ENCODE measurements at regions not wholly inside any gene's neighbourhood (a gene's known extent, or its start where the extent isn't known, plus 50 kb on each side); places are given as distances from the start of the nearest gene placed in this dataset.
A peak's percentile ranks its signal among the peaks of the same experiment; 100 is the strongest.
"Not testable (repeated sequence)": the region's sequence is repeated elsewhere in the genome, so short reads cannot be mapped to it uniquely, and the experiment has no call there.

DNA sequence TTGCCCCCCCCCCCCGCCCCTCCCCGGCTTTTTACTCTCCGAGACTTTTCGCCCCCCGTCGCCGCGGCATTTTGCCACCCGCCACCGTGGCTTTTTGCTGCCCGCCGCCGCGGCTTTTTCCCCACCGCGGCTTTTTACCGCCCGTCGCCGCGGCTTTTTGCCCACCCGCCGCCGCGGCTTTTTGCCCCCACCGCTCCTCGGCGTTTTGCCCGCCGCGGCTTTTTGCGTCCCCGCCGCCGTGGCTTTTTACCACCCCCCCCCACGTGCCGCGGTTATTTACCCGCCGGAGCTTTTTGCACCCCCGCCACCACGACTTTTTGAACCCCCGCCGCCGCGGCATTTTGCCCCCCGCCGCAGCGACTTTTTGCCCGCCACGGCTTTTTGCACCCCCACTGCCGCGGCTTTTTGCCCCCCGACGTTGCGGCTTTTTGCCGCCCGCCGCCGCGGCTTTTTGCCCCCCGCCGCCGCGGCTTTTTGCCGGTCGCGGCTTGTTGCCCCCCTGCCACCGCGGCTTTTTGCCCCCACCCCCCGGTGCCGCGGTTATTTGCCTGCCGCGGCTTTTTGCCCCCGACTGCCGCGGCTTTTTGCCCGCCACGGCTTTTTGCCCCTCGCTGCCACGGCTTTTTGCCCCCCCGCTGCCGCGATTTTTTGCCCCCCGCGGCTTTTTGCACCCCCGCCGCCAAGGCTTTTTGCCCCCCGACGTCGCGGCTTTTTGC lies 461.1 kb downstream of the ZNF33B start:
- peak overlapping the region in 1 of 4 donors; percentile 81 for H3K4me3 Mint-ChIP-seq
- H3K9me3 Mint-ChIP-seq = peaks cover 4 to 13% (median 8%) of the 10 kb centered on the region in 3 donors
- H3K4me1 Mint-ChIP-seq = peaks cover 0 to 2% (median 2%) of the 10 kb centered on the region in 3 donors
- peaks cover 27% of the 10 kb centered on the region for H3K27me3 Mint-ChIP-seq
- peaks cover 1% of the 10 kb centered on the region for H3K36me3 Mint-ChIP-seq
- no peak overlapping the region for H3K27ac Mint-ChIP-seq

DNA sequence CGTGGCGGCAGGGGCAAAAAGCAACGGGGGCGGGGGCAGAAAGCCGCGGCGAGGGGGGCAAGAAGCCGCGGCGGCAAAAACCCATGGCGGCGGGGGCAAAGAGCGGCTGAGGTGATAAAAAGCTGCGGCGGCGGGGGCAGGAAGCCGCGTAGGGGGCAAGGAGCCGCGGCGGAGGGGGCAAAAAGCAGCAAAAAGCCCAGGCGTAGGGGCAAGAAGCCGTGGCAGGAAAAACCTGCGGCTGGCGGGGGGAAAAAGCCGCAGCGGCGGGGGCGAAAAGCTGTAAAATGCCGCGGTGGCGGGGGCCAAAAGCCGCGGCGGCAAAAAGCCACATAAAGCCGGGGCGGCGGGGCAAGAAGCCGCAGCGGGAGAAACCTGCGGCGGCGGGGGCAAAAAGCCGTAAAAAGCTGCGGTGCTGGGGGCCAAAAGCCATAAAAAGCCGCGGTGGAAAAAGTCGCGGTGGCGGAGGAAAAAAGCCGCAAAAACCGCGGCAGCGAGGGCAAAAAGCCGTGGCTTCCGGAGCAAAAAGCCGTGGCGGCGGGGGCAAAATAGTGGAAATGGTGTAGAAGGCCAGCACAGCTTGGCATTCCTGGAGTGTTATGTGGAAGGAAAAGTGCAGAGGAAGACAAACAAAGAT lies 487.8 kb downstream of the ZNF33B start:
- Mint-ChIP-seq H3K9me3 (peaks cover 8 to 10% (median 9%) of the 10 kb centered on the region in 3 donors), H3K36me3 (peaks cover 2% of the 10 kb centered on the region), H3K4me3 (no peak overlapping the region), H3K27me3 (no peaks in the 10 kb centered on the region), H3K4me1 (no peaks in the 10 kb centered on the region), H3K27ac (no peak overlapping the region)

DNA sequence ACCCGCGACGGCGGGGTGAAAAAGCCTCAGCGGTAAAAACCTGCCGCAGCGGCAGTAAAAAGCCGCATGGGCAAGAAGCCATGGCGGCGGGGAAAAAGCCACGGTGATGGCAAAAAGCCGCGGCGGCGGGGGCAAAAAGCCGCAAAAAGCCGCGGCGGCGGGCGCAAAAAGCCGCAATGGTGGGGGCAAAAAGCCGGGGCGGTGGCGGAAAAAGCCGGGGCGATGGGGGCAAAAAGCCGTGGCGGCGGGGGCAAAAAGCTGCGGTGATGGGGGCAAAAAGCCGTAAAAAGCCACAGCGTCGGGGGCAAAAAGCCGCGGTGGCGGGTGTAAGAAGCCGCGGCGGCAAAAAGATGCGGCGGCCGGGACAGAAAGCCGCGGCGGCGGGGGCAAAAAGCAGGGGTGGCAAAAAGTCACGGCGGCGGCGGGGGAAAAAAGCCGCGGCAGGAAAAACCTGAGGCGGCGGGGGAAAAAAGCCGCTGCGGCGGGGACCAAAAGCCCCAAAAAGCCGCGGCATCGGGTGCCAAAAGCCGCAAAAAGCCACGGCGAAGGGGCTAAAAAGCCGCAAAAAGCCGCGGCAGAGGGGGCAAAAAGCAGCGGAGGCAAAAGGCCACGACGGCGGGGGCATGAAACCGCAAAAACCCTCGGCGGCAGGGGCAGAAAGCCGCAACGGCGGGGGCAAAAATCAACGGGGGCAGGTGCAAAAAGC lies 488.5 kb downstream of the ZNF33B start:
- H3K9me3 Mint-ChIP-seq = peaks cover 8 to 10% (median 9%) of the 10 kb centered on the region in 3 donors
- no peak overlapping the region for H3K27ac Mint-ChIP-seq
- peaks cover 2% of the 10 kb centered on the region for H3K36me3 Mint-ChIP-seq
- no peaks in the 10 kb centered on the region for H3K4me1 Mint-ChIP-seq
- no peaks in the 10 kb centered on the region for H3K27me3 Mint-ChIP-seq
- H3K4me3 Mint-ChIP-seq = no peak overlapping the region

DNA sequence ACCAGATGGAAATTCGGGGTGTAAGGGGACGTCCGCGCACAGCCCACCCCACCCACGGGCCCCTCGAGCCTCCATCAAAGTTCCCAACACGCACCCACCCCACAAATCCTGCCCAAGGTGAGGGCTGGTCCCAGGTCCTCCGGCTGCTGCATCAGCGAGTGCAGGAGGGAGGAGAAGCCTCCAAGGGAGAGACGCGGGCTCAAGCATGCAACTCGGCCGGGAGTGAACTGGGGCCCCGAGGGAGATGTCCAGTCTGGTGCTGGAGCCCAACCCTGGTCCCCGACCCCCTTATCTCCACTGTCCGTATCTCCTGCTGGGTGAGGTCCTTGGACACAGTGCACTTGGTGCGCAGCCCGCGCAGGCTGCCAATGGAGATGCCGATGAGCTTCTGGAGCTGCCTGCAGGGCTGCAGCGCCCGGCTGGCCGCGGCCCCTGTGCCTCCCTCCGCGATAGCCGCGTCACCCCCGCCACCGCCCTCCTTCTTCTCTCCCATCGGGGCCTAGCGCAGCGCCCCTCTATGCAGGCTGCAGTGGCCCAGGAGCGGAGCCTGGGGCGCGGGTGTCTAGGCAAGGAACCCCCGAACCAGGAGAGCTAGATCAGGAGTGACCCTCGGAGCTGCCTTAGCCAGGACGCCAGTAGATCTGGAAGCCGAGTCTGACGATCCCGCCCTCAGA lies 489.2 kb downstream of the ZNF33B start:
- Mint-ChIP-seq H3K9me3 (peaks cover 8 to 13% (median 10%) of the 10 kb centered on the region in 3 donors), H3K36me3 (peaks cover 2% of the 10 kb centered on the region), H3K4me3 (no peak overlapping the region), H3K27ac (no peak overlapping the region), H3K27me3 (no peaks in the 10 kb centered on the region), H3K4me1 (no peaks in the 10 kb centered on the region)

DNA sequence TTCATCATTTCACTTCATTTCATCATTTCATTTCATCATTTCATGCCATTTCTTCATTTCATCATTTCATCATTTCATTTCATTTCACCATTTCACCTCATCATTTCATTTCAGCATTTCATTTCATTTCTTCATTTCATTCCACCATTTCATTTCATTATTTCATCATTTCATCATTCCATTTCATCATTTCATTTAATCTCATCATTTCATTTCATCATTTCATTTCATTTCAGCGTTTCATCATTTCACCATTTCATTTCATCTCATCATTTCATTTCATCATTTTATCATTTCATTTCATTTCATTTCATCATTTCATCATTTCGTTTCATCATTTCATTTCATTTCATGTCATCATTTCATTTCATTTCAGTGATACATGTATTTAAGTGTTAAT lies 492.2 kb downstream of the ZNF33B start:
- H3K27me3 Mint-ChIP-seq, H3K4me1 Mint-ChIP-seq, H3K36me3 Mint-ChIP-seq, H3K27ac Mint-ChIP-seq: not testable (repeated sequence)
- H3K4me3 Mint-ChIP-seq = peak overlapping the region in 1 of 4 donors; percentile 57
- peaks cover 14 to 18% (median 16%) of the 10 kb centered on the region in 3 donors for H3K9me3 Mint-ChIP-seq

DNA sequence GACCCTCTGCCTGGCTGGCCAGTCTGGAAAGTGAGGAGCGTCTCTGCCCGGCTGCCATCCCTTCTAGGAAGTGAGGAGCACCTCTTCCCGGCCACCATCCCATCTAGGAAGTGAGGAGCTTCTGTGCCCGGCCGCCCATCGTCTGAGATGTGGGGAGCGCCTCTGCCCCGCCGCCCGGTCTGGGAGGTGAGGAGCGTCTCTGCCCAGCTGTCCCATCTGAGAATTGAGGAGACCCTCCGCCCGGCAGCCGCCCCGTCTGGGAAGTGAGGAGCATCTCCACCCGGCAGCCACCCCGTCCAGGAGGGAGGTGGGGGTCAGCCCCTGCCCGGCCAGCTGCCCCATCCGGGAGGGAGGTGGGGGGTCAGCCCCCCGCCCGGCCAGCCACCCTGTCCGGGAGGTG lies 500.3 kb downstream of the ZNF33B start:
- not testable (repeated sequence) for H3K27ac Mint-ChIP-seq, H3K4me3 Mint-ChIP-seq, H3K4me1 Mint-ChIP-seq, H3K36me3 Mint-ChIP-seq, H3K27me3 Mint-ChIP-seq
- H3K9me3 Mint-ChIP-seq = peaks cover 6 to 10% (median 8%) of the 10 kb centered on the region in 3 donors

DNA sequence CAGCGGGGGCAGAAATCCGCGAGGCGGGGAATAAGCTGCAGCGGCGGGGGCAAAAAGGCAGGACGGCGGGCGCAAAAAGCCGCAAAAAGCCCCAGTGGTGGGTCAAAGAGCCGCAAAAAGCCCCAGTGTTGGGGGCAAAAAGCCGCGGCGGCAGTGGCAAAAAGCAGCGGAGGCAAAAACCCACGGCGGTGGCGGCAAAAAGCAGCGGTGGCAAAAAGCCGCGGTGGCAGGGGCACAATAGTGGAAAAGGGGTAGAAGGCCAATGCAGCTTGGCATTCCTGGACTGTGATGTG lies 525.3 kb downstream of the ZNF33B start:
- Mint-ChIP-seq H3K36me3 (peaks cover 1% of the 10 kb centered on the region), H3K27me3 (no peaks in the 10 kb centered on the region), H3K27ac (peak overlapping the region in 1 of 3 donors; percentile 23), H3K9me3 (peaks cover 0 to 6% (median 2%) of the 10 kb centered on the region in 3 donors), H3K4me1 (no peaks in the 10 kb centered on the region), H3K4me3 (no peak overlapping the region)

DNA sequence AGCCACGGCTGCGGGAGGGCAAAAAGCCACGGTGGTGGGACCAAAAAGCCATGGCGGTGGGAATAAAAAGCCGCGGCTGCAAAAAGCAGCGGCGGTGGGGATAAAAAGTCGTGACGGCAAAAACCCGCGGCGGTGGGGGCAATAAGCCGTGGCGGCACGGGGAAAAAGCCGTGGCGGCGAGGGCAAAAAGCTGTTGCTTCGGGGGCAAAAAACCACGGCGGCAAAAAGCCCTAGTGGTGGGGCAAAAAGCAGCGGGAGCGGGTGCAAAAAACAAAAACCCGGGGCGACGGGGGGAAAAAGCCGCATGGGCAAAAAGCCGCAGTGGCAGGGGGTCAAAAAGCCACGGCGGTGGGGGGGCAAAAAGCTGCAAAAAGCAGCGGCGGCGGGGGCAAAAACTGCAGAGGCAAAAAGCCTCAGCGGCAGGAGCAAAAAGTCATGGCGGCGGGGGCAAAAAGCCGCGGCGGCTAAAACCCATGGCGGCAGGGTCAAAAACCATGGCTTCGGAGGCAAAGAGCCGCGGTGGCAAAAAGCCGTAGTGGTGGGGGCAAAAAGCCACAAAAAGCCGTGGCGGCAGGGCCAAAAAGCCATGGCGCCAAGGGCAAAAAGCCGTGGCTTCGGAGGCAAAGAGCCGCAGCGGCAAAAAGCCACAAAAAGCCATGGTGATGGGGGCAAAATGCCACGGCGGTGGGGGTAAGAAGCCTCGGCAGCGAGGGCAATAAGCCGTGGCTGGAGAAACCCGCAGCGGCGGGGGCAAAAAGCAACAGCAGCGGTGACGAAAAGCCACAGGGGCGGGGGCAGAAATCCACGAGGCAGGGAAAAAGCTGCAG lies 525.8 kb downstream of the ZNF33B start:
- no peaks in the 10 kb centered on the region for H3K27me3 Mint-ChIP-seq
- no peak overlapping the region for H3K4me3 Mint-ChIP-seq
- H3K36me3 Mint-ChIP-seq = peaks cover 1% of the 10 kb centered on the region
- no peak overlapping the region for H3K27ac Mint-ChIP-seq
- peaks cover 0 to 6% (median 2%) of the 10 kb centered on the region in 3 donors for H3K9me3 Mint-ChIP-seq
- no peaks in the 10 kb centered on the region for H3K4me1 Mint-ChIP-seq

DNA sequence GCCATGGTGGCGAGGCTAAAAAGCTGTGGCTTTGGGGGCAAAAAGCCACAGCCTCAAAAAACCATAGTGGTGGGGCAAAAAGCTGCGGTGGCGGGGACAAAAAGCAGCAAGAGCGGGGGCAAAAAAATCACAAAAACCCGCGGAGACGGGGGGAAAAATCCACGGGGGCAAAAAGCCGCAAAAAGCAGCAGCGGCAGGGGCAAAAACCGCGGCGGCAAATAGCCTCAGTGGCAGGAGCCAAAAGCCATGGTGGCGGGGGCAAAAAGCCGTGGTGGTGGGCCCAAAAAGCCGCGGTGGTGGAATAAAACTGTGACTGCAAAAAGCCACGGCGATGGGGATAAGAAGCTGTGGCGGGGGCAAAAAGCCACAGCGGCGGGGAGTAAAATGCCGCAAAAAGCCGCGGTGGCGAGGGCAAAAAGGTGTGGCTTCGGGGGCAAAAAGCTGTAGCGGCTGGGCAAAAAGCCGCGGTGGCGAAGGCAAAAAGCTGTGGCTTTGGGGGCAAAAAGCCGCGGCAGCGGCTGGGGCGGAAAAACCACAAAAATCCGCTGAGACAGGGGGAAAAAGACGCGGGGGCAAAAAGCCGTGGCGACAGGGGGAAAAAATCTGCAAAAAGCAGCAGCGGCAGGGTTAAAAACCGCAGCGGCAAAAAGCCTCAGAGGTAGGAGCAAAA lies 526.6 kb downstream of the ZNF33B start:
- no peaks in the 10 kb centered on the region for H3K27me3 Mint-ChIP-seq
- no peaks in the 10 kb centered on the region for H3K4me1 Mint-ChIP-seq
- H3K4me3 Mint-ChIP-seq = no peak overlapping the region
- H3K9me3 Mint-ChIP-seq = peaks cover 0 to 6% (median 0%) of the 10 kb centered on the region in 3 donors
- H3K36me3 Mint-ChIP-seq = peaks cover 3% of the 10 kb centered on the region
- H3K27ac Mint-ChIP-seq = no peak overlapping the region

DNA sequence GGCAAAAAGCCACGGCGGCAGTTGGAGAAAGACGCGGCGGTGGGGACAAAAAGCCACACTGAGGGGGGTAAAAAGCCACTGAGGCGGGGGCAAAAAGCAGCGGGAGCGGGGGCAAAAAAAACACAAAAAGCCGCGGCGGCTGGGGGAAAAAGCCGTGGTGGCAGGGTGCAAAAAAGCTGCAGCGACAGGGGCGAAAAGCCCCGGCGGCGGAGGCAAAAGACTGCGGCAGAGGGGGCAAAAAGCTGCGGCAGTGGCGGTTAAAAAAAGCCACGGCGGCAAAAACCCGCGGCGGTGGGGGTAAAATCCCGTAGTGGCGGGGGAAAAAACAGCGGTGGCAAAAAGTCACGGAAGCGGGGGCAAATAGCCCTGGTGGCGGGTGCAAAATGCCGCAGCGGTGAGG lies 527.3 kb downstream of the ZNF33B start:
- H3K9me3 Mint-ChIP-seq = peaks cover 0 to 4% (median 3%) of the 10 kb centered on the region in 3 donors
- H3K36me3 Mint-ChIP-seq = peaks cover 3% of the 10 kb centered on the region
- H3K4me3 Mint-ChIP-seq = no peak overlapping the region
- H3K27ac Mint-ChIP-seq = no peak overlapping the region
- no peaks in the 10 kb centered on the region for H3K4me1 Mint-ChIP-seq
- no peaks in the 10 kb centered on the region for H3K27me3 Mint-ChIP-seq

Data from IgD-negative memory B cell (primary cell).